HG02943 (cell line): ENCODE measurements at regions not wholly inside any gene's neighbourhood (a gene's known extent, or its start where the extent isn't known, plus 50 kb on each side); places are given as distances from the start of the nearest gene placed in this dataset.

Experiments used
- ATAC-seq: cut with Tn5 transposase; IDR thresholded peaks from one replicate; pipeline ENCODE4 v1.9.1; 2021; ENCODE audit warnings: mild to moderate bottlenecking, low read depth, moderate library complexity; ENCODE audit not compliant: unreplicated experiment

DNA sequence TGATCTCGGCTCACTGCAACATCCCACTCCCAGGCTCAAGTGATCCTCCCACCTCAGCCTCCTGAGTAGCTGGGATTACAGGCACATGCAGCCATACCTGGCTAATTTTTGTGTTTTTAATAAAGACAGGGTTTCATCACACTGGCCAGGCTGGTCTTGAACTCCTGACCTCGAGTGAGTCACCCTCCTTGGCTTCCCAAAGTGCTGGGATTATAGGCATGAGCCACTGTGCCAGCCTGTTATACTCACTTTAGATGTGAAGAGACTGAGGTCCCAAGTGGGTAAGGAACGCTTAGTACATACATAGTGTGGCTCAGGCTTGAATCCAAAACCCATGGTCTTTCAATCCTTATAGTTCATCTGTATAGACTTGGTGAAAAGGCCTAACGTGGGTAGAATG, 63.7 kb upstream of the EPS8L3 start:
- ATAC-seq, result no peak

DNA sequence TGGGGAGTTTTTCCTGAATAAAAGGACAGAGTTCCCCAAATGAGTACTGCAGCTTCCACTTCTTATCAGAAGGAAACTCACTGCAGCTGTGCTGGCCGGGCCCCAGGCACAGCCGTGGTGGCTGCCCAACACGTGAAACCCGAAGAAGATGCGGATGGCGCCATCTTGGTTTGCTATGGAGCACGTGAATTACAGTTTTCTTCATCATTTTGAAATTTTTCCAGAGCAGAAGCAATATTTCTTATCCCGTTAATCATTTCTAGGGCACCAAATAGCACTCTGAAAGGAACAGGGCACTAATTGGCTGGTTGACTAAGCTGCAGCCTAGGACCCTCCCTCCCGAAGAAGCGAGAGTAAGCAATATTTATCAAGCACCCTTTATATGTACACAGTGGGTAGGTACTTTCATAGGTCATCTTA, 63.2 kb upstream of the EPS8L3 start:
- no peak for ATAC-seq

DNA sequence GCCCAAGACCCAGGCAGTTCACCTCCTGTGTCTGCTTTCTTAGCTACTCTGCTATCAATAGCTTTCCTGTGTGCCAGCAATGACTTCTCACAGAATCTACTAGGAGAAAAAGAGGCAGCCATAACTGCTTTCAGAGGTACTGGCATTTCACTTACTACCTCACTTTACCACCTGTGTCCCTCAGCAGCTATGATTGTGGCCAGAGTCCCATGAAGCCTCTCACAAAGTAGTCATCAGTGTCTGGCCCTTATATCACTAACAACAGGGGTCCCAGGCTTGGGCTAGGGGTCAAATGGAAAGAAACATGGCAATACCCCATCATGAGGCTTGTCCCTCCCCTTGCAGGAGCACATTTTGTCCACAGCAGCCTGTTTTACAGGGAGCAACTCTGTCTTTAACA, 62.7 kb upstream of the EPS8L3 start:
- ATAC-seq, result no peak

DNA sequence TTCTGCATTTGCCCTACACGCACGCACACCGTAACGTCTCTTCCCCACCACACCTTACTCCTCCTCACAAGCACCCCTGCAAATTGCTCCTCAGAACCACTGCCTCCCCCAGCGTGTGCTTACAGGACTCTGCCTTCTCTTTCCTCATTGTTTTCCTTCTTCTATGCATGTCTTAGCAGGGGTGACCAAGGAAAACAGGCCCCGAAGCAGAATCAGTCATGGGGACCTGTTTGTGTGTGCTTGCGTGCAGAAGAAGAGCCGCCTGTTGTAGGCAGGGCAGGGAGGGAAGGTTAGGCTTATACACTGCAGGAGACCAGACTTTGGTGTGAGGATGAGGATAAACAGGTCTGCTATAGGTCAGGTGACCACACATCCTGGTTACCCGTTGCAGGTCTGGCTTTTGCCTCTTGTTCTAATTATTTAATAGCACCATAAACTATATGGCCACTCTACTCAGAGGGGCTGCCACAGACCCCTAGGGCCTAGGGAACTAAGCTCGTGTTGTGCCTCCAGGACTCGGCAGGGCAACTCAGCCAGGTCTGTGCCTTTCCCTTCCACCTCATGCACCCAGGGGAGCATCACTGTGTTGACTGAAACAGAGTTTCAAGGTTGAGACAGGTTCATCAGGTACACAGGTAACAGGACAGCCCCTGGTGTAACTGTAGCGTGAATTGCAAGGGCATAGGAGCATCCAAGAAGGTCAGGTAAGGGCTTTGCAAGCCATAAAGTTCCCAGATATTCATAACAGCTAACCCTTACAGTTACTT, 60.8 kb upstream of the EPS8L3 start:
- no peak for ATAC-seq

DNA sequence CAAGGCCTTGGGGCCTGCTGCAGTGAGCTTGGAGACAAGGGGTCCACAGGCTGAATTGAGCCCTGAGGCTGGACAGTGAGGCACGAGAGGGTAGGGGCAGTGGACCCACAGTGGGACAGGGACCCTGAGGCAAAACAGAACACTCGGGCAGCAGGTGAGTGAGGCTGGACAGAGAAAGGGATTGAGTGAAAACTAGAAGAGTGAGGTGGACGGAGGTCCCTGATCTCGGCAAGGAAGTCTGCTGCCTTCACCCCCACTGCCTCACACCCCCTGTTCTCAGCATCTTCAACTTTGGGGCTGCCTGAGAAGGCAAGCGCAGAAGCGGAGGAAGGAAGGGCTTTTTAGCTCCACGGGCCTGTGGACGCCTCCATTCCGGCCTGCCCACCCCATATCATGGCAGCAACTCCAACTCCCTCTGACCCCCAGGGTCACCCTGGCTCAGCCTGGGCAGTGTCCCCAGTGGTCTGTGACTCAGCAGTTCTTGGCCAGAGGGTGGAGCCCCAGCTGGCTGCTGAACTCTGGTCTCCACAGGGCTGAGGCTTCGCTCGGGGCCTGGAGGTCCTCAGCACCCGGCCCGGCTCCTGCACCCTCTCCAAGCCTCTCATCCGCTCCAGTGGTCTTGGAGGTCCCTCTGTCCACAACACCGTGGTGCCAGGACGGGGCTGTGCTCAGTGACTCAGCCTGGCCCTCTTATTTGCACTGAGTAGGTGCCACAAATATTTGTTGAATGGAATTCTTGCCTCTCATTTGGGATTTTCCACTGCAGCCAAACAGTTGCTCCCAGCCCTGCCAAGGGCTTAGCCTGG, 60.0 kb upstream of the EPS8L3 start:
- no peak for ATAC-seq

DNA sequence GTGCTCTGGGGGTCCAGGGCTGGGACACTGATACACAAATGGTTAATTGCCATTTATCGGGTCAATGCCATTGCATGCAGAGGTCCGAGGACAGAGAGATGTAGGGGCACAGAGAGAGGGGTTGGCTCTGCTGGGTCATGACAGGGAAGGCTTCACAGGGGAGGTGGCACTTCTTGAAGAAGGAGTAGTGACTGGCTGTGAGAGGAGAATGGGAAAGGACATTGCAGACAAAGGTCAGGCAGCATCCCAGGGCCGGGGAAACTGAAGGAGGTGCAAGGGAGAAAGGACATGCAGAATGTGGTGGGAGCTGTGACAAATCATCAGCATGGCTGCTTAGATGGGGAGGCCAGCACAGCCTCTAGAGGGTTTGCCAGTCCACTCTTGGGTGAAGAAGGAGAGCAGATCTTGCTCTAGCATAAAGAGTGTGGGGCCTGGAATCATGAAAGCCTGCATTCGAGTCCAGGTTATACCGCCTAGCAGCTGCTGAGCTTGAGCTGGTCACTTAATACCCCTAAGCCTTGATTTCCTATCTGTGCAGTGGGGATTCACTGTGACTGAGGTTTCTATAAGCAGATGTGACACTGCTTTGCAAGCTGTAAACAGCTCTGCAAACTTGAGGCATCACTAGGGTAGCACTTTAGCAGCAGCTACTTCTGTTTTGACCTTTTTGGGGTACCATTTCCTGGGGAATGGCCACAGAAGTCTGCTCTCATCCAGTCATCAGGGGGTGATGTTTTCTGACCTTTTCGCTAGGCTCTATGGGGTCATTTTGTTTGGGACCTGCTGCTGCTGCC, 59.2 kb upstream of the EPS8L3 start:
- no peak for ATAC-seq

DNA sequence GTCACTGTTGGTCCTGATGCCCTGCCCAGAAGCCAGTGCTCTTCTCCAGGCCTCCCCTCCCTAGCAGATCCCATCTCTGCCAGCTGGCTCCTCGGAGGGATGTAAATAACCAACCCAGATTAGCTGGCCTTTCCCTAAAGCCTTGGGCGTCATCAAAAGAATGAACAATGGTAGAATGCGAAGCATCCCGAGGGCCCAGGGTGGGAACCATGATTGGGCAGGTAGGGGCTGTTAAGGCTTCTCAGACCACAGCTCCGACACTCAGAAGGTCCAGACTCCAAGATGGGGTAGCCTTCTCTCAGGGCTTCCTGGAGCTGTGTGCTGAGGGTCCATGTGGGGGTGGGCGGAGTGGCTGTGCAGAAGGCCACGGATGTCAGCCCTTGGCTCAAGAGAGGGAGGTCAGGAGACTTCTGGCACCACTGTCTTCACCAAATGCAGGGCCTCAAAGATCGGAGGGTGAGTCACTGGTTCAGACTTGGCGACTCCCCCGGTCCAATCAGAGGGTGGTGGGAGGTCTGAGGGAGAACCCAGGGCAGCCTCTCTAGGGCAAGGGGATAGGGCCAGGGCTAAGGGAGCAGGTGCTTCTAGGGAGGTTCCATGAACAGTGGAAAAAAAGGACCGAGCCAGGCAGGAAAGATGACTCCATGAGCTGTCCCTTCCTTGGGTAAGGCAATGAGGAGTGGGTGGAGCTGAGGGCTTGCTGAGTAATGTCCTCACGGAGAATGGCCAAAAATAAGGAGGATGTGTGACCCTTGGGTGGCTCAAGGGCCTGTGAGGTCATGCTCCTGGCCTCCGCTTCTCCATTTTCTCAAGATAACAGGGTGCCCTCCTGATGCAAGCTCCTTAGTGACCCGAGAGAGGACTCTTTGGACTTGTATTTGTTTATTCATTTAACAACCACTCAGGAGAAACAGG, 58.4 kb upstream of the EPS8L3 start:
- ATAC-seq, result no peak

DNA sequence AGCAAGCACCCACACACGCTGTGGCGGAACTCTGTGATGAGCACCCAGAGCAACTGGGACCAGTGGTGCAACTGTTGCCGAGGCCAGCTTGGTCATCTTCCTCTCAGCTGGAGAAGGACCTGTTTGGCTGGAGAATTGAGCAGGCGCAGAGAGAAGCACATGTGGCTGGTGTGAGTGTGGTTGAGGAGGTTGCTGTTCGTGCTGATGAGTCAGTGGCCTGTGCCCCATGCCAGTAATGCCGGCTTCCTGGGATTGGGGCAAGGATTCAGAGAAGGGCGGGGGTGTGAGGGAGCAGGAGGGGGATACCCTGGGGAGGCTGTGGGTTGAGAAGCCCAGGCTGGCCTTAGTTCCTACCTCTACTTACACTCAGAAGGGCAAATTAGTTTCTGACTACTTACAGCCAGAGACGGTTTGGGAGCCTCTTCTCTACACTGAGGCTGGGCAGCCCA, 57.5 kb upstream of the EPS8L3 start:
- ATAC-seq, result no peak

DNA sequence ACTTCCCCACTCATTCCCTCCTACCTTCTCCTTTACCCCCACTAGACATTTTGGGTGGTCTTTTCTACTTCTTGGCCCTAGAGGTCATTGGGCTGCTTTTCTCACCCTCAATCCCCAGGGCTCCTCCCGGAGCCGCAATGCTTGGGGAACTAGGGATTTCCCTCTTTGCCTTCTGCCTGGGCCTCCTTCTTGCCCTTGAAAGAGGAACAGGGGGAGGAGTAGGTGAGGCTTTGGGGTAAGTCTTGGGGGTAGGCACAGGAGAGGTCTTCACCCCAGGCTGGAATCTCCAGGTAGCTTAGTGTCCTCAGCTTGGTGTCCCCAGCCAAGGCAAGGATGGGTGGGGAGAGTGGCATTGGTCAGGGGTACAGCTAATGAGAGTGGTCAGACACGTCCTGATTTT, 56.2 kb upstream of the EPS8L3 start:
- ATAC-seq, result no peak

DNA sequence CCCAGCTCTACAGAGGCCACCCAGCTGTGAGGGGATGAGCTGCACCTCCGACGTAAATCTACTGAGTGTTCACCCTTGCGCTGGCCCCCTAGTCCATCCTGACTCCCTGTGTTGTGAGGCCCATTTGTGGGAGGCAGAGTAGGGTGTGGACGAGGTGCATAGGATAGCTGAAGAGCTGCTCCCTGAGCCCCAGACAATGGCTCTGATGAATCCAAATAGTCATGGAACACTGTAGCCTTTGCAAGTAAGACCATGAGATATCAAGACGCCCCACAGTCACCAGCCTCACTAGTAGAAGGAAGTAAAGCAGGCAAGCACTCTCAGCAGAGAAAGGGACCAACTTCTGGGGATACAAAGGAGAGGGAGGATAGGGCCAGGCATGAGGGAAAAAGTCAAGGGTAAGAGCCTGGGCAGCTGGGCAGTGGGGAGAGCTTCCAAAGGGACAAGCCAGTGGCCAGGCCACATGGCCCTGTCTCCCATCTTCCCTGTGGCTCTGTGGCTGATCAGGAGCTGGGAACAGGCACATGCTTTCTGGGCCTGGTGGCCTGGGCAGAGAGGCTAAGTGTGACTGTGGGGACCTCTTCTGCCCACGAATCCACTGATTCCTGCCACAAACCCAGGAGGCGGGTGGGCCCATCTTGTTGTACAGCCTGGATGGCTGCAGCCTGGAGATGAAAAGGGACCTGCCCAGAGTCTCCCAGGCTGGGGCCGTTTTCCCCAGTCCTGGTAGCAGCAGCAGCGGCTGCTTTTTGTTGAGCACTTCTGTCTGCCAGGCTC, 55.5 kb upstream of the EPS8L3 start:
- ATAC-seq, result no peak

DNA sequence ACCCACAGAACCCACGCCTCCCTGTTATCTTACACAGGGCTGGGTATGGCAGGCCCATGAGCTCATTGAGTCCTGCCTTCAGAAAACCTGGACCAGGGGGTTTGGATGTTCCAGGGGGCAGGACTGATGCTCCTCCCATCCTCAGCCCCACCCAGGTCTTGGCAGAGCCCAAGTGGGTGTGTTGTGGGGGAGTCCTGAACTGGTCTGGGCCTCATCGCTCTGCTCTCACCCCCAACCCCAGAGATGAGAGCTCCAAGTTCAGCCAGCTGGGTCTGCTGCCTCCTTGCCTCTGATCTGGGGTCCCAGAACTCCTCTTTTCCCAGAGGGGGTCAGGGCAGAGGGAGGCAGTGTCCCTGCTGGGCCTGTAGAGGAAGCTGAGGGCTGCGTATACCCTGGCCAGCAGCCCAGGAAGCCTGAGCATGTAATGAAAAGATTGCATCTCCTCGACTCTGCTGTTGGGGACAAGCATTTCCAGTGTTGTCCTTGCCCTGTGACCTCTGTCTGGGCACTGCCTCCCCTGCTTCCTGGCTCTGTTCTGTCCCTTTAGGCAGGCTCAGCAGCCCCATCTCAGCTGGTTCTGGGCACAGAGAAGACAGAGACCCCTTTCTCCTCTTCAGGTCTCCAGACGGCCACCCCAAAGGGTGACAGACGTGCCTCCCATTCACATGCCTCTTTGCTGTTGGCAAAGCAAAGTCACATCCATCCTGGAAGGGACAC, 54.7 kb upstream of the EPS8L3 start:
- no peak for ATAC-seq

DNA sequence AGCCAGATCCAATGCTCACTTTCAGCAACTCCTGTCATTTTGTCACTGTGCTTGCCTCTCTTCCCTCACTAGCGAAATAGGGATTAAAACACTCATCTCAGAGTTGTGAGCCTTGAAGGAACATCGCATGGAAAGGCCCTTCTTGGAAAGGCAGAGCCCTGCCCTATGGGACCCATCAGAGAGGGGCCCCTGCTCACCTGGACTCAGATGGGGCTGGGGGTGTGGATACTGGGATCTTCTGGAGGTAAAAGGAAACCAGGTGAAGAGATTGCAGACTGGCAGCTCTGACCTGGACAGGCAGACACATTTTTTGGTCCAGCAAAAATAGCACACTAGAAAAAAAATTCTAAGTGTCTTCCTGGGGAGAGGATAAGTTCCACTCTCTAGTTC, 54.2 kb upstream of the EPS8L3 start:
- ATAC-seq, result no peak

DNA sequence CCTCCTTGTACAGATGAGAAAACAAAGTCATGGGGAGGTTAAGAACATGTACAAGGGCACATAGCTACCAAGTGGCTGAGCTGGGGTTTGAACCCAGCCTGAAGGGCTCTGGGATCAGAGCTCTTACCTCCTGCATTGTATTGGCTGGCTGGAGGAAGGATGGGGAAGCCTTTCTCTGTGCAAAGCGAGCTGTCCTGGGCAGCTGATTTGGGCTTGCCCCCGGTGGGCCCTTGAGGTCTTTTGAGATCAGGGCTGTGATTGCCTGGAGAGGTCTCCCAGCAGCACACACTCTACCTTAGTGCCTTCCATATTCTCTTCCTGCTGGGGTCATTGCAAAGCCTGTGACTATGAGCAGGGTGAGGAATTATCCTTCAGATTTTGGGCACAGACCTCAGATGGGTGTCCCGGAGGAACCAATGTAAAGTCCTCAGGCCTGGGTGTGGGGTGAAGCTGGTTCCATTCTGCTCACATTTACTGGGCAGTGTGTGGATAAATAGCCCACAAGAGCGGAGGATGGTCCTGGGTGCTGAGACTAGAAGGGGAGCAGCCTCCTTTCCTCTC, 53.3 kb upstream of the EPS8L3 start:
- ATAC-seq, result no peak

DNA sequence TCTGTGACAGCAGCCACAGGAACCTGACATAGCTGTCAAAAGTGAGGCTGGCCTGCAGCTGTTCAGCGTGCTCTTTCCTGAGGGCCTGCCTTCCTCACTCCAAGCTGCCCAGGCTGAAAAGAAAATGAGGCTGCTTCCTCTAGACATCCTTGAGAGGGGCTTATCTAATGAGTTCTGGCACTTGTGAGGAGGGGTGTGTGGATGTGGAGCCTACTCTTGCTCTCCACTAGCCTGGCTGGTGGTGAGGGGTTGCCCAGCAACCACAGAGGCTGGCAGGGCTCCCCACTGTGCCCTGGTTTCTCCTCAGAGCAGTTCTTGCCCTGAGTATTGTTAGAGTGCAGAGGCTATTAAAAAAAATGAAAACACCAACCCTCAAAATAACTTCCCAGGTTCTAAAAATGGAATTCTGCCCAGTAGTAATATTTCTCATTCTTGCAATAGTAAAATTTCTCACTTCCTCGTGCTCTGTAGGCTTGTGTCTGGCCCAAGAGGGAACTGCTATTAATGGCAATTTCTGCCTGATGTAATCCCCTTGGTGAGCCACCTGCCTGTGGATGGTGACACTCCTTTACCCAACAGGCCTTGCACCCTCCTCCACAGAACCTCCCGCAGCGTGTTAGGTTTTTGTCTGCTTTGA, 52.6 kb upstream of the EPS8L3 start:
- ATAC-seq, result peak; percentile 82

DNA sequence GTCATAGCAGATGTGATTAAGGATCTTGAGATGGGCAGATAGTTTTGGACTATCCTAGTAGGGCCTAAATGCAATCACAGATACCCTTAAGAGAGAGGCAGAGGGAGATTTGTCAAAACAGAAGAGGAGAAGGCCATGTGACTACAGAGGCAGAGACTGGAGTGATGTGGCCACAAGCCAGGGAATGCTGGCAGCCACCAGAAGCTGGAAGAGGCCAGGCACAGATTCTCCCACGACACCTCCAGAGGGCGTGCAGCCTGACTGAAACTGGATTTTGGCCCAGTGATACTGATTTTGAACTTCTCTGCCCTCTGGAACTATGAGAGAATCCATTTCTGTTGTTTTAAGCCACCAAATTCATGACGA, 52.1 kb upstream of the EPS8L3 start:
- ATAC-seq, result no peak

DNA sequence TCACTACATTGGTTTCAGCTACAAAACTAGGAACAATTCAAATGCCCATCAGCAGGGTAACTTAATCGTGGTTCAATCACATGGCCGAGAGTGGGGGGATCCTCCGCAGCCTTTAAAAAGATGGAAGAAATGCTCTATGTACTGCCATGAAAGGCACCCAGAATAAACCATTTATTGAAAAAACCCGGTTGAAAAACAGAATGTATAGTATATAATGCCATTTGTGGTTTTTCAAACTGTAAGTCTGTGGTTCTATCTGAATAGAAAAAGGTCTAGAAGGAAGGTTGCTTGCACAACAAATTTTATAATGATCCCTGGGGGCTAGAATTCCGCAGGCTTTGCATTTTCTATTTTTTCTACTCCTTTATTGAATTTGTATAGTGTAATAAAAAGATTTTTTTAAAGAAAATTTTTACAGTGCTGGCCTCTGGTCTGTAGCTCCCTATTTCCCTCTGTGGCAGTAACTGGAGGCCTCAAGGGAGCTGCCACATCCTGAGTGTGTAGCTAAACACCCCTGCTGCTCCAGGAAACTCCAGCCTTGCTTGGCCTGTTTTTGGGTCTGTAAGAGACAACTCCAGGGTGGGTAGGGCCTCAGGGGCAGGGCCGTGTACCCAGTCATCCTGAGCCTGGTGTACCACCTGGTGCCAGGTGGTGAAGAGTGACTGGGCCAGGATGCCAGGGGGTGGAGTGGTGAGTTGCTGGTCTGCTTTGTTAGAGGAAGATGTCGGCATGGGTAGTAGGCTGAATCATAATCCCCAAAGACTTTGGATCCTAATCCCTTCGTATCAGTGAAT, 51.5 kb upstream of the EPS8L3 start:
- ATAC-seq, result no peak

DNA sequence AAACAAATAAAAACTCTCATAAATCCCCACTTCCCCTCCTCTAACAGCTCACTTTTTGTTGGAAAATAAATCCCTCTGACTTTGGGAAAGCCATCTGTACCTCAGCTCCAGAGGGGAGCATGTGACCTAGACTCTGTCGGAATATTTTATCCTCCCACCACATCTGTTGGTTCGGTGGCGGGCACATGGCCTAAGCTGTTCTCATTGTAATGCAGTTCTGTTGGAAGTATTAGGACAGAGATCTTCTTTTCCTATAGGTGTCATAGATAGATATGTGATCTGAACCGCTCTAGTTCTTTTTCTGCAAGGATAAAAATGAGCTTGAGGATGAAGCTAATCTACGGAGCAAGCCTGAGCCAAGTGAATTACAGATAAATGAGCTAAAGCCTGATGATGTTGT, 50.5 kb upstream of the EPS8L3 start:
- no peak for ATAC-seq
